HCT116 (cell line): ENCODE measurements at regions not wholly inside any gene's neighbourhood (a gene's known extent, or its start where the extent isn't known, plus 50 kb on each side); places are given as distances from the start of the nearest gene placed in this dataset.

Source experiments
- ATAC-seq: fragments of 200-7000 bp; cut with Tn5 transposase; 2 replicates; pipeline ENCODE4 v1.9.1; 2020; ENCODE audit warnings: mild to moderate bottlenecking, moderate library complexity
- BruUV-seq: library from RNA; stranded (reverse); fragments of 400-500 nt; replicated peaks from 2 replicates; lab custom pipeline; 2021; lab: Mats Ljungman, UMichigan
- CTCF ChIA-PET: fragments of 300-600 bp; sonication (Branson Sonifier 250); formaldehyde crosslinking; loops from one replicate; lab custom pipeline; 2021; ENCODE audit warnings: antibody characterized with exemption; lab: Charles Lee
- POLR2A ChIA-PET: fragments of 300-600, 350-600 bp; sonication (Branson Sonifier 250); formaldehyde crosslinking; loops from one replicate; lab custom pipeline; 2021; ENCODE audit warnings: antibody characterized with exemption; lab: Charles Lee
- RAD21 ChIA-PET, 2 experiments: fragments of 300-600 bp; sonication (Branson Sonifier 250); formaldehyde crosslinking; loops; one replicate each; lab custom pipeline; 2023; ENCODE audit warnings: low total read pairs in 2 of 2; ENCODE audit not compliant: uncharacterized antibody in 2 of 2, unreplicated experiment in 2 of 2, low non-redundant PET in 1 of 2; lab: Charles Lee
- DNase-seq: peaks from one replicate; pipeline ENCODE4 v3.0.0-alpha.2; 2010; ENCODE audit warnings: low read depth, low spot score
- H2AFZ ChIP-seq: fragments of 200-600 bp; shearing (Covaris generic), sonication (generic); 2 replicates; pipeline ENCODE4 v1.6.1; 2017; ENCODE audit warnings: low read depth, mixed run types, mixed read lengths, antibody characterized with exemption, low read length; ENCODE audit not compliant: poor library complexity, severe bottlenecking
- H3K27ac ChIP-seq: 2 replicates; pipeline ENCODE4 v1.5.1; 2012; ENCODE audit warnings: low read depth, low read length
- H3K27me3 ChIP-seq: fragments of 200-600 bp; sonication (generic); 2 replicates; pipeline ENCODE4 v1.6.1; 2016; ENCODE audit warnings: mixed run types, low read length, mixed read lengths; ENCODE audit not compliant: insufficient read depth
- H3K36me3 ChIP-seq, 2 experiments: fragments of 200-500 bp in 1 of 2; fragments of 200-600 bp in 1 of 2; sonication (Bioruptor generic) in 1 of 2; sonication (generic) in 1 of 2; 2 replicates each; pipeline versions ENCODE4 v1.5.1 to v1.6.1; 2014 to 2016; ENCODE audit warnings: low read length in 2 of 2, inconsistent platforms in 1 of 2, mixed read lengths in 1 of 2, mixed run types in 1 of 2; ENCODE audit not compliant: insufficient read depth in 2 of 2, control insufficient read depth in 1 of 2
- H3K4me1 ChIP-seq, 2 experiments: fragments of 200-600 bp in 1 of 2; sonication (generic) in 1 of 2; 2 replicates each; pipeline versions ENCODE4 v1.5.1 to v1.6.1; 2012 to 2017; ENCODE audit warnings: low read length in 2 of 2, inconsistent platforms in 1 of 2, mild to moderate bottlenecking in 1 of 2, mixed read lengths in 1 of 2, mixed run types in 1 of 2, moderate library complexity in 1 of 2; ENCODE audit not compliant: insufficient read depth in 2 of 2, control insufficient read depth in 1 of 2
- H3K4me2 ChIP-seq: fragments of 200-600 bp; sonication (generic); 2 replicates; pipeline ENCODE4 v1.6.1; 2017; ENCODE audit warnings: mixed run types, low read length, mixed read lengths
- H3K4me3 ChIP-seq, 2 experiments: fragments of 200-600 bp in 1 of 2; sonication (generic) in 1 of 2; replicated peaks in 1 of 2; 2 replicates each; pipeline ENCODE4 v1.5.1; 2011 to 2016; ENCODE audit warnings: low read length in 2 of 2, control low read depth in 1 of 2, low read depth in 1 of 2, mild to moderate bottlenecking in 1 of 2, mixed read lengths in 1 of 2, mixed run types in 1 of 2
- H3K79me2 ChIP-seq: fragments of 200-600 bp; sonication (generic); 2 replicates; pipeline ENCODE4 v1.6.1; 2017; ENCODE audit warnings: mild to moderate bottlenecking, mixed run types, low read length, moderate library complexity, mixed read lengths; ENCODE audit not compliant: insufficient read depth
- H3K9ac ChIP-seq: fragments of 200-600 bp; sonication (generic); 2 replicates; pipeline ENCODE4 v1.6.1; 2016; ENCODE audit warnings: low read length, mixed read lengths
- H3K9me2 ChIP-seq: fragments of 200-600 bp; sonication (generic), shearing (Covaris generic); 2 replicates; pipeline ENCODE4 v1.6.1; 2017; ENCODE audit warnings: mixed run types, mild to moderate bottlenecking, moderate library complexity; ENCODE audit not compliant: insufficient read depth
- H3K9me3 ChIP-seq, 2 experiments: fragments of 200-500 bp in 1 of 2; fragments of 200-600 bp in 1 of 2; sonication (Bioruptor generic) in 1 of 2; sonication (generic) in 1 of 2; 2 replicates each; pipeline ENCODE4 v1.6.1; 2014 to 2017; ENCODE audit warnings: low read length in 2 of 2, mixed read lengths in 2 of 2, inconsistent platforms in 1 of 2, low read depth in 1 of 2, mild to moderate bottlenecking in 1 of 2, mixed run types in 1 of 2, moderate library complexity in 1 of 2; ENCODE audit not compliant: control insufficient read depth in 1 of 2, insufficient read depth in 1 of 2
- H4K20me1 ChIP-seq: fragments of 200-600 bp; sonication (generic), shearing (Covaris generic); 2 replicates; pipeline ENCODE4 v1.6.1; 2017; ENCODE audit warnings: mixed run types, mild to moderate bottlenecking, moderate library complexity; ENCODE audit not compliant: insufficient read depth
- ATF3 ChIP-seq: IDR thresholded peaks from 2 replicates; pipeline ENCODE4 v1.6.1; 2012
- EGR1 ChIP-seq: IDR thresholded peaks from 2 replicates; pipeline ENCODE4 v1.6.1; 2012; ENCODE audit warnings: low read depth
- ELF1 ChIP-seq: IDR thresholded peaks from 2 replicates; pipeline ENCODE4 v1.6.1; 2012; ENCODE audit warnings: low read depth, borderline replicate concordance
- EZH2 ChIP-seq: fragments of 200-600 bp; sonication (generic); IDR thresholded peaks from 2 replicates; pipeline ENCODE4 v1.6.1; 2017; ENCODE audit warnings: antibody characterized with exemption, mixed run types
- FOSL1 ChIP-seq: IDR thresholded peaks from 2 replicates; pipeline ENCODE4 v1.6.1; 2012; ENCODE audit warnings: low read depth
- JUND ChIP-seq: IDR thresholded peaks from 2 replicates; pipeline ENCODE4 v1.6.1; 2012
- SIN3A ChIP-seq: IDR thresholded peaks from 2 replicates; pipeline ENCODE4 v1.6.1; 2012; ENCODE audit warnings: low read depth
- SP1 ChIP-seq: IDR thresholded peaks from 2 replicates; pipeline ENCODE4 v1.6.1; 2012; ENCODE audit warnings: low read depth
- SRF ChIP-seq: IDR thresholded peaks from 2 replicates; pipeline ENCODE4 v1.6.1; 2012; ENCODE audit warnings: low read depth
- TCF7L2 ChIP-seq: IDR thresholded peaks from 2 replicates; pipeline ENCODE4 v1.7.0; 2011; ENCODE audit warnings: borderline replicate concordance, inconsistent platforms; ENCODE audit not compliant: insufficient read depth, insufficient read length; ENCODE audit errors: extremely low read depth
- YY1 ChIP-seq: IDR thresholded peaks from 2 replicates; pipeline ENCODE4 v1.6.1; 2011; ENCODE audit warnings: low read length, low read depth, moderate library complexity, mild to moderate bottlenecking; ENCODE audit not compliant: insufficient replicate concordance; ENCODE audit errors: extremely low read depth
- ZNF274 ChIP-seq: fragments of 200-500 bp; sonication (Bioruptor generic); IDR thresholded peaks from 2 replicates; pipeline ENCODE4 v1.6.1; 2014; ENCODE audit warnings: mild to moderate bottlenecking, low read depth, low read length, inconsistent platforms
- intact Hi-C: fragments of 100-400 bp; cut with micrococcal nuclease; formaldehyde crosslinking; loops from 2 replicates; pipeline ENCODE4 v1.10.0; 2022
- TF ChIP-seq, protein P1 (sequence below): IDR thresholded peaks from 2 replicates; pipeline ENCODE4 v1.6.1; 2011; ENCODE audit warnings: mild to moderate bottlenecking, low read length, moderate library complexity; ENCODE audit not compliant: insufficient replicate concordance; ENCODE audit errors: extremely low read depth
- TF ChIP-seq, protein P2 (sequence below): IDR thresholded peaks from 2 replicates; pipeline ENCODE4 v1.6.1; 2012
- TF ChIP-seq, protein P3 (sequence below): IDR thresholded peaks from 2 replicates; pipeline ENCODE4 v1.6.1; 2012; ENCODE audit warnings: low read depth

- H4K20me1 ChIP-seq, result no peaks in the 10 kb centered on the region
- H2AFZ ChIP-seq, result no peak overlapping the region
- ATAC-seq (no peak), DNase-seq (no peak)
- peaks cover 0 to 23% of the 10 kb centered on the region in 2 experiments; a peak in 2 of 4 replicates for H3K9me3 ChIP-seq
- H3K9ac ChIP-seq, result no peak overlapping the region
- intact Hi-C loops, result no loop called here
- H3K4me1 ChIP-seq, result no peaks in the 10 kb centered on the region
- ChIA-PET POLR2A (no interaction called here), CTCF (no interaction called here), RAD21 (no interaction called here)
- no peak overlapping the region for H3K4me2 ChIP-seq
- no peaks in the 10 kb centered on the region for H3K36me3 ChIP-seq
- no peaks in the 10 kb centered on the region for H3K9me2 ChIP-seq
- no peaks in the 10 kb centered on the region for H3K79me2 ChIP-seq
- H3K4me3 ChIP-seq, result no peak overlapping the region
- H3K27me3 ChIP-seq, result no peaks in the 10 kb centered on the region
- no TSS peak for BruUV-seq
- H3K27ac ChIP-seq, result no peak overlapping the region
- TF ChIP-seq SP1 (no peak), EGR1 (no peak), SIN3A (no peak), ATF3 (no peak), FOSL1 (no peak), JUND (no peak), YY1 (no peak), ELF1 (no peak), EZH2 (no peak), TCF7L2 (no peak), ZNF274 (no peak), SRF (no peak)
- TF ChIP-seq, protein P1, sequence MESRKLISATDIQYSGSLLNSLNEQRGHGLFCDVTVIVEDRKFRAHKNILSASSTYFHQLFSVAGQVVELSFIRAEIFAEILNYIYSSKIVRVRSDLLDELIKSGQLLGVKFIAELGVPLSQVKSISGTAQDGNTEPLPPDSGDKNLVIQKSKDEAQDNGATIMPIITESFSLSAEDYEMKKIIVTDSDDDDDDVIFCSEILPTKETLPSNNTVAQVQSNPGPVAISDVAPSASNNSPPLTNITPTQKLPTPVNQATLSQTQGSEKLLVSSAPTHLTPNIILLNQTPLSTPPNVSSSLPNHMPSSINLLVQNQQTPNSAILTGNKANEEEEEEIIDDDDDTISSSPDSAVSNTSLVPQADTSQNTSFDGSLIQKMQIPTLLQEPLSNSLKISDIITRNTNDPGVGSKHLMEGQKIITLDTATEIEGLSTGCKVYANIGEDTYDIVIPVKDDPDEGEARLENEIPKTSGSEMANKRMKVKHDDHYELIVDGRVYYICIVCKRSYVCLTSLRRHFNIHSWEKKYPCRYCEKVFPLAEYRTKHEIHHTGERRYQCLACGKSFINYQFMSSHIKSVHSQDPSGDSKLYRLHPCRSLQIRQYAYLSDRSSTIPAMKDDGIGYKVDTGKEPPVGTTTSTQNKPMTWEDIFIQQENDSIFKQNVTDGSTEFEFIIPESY, result no peak
- TF ChIP-seq, protein P2, sequence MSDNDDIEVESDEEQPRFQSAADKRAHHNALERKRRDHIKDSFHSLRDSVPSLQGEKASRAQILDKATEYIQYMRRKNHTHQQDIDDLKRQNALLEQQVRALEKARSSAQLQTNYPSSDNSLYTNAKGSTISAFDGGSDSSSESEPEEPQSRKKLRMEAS, result no peak
- TF ChIP-seq, protein P3, sequence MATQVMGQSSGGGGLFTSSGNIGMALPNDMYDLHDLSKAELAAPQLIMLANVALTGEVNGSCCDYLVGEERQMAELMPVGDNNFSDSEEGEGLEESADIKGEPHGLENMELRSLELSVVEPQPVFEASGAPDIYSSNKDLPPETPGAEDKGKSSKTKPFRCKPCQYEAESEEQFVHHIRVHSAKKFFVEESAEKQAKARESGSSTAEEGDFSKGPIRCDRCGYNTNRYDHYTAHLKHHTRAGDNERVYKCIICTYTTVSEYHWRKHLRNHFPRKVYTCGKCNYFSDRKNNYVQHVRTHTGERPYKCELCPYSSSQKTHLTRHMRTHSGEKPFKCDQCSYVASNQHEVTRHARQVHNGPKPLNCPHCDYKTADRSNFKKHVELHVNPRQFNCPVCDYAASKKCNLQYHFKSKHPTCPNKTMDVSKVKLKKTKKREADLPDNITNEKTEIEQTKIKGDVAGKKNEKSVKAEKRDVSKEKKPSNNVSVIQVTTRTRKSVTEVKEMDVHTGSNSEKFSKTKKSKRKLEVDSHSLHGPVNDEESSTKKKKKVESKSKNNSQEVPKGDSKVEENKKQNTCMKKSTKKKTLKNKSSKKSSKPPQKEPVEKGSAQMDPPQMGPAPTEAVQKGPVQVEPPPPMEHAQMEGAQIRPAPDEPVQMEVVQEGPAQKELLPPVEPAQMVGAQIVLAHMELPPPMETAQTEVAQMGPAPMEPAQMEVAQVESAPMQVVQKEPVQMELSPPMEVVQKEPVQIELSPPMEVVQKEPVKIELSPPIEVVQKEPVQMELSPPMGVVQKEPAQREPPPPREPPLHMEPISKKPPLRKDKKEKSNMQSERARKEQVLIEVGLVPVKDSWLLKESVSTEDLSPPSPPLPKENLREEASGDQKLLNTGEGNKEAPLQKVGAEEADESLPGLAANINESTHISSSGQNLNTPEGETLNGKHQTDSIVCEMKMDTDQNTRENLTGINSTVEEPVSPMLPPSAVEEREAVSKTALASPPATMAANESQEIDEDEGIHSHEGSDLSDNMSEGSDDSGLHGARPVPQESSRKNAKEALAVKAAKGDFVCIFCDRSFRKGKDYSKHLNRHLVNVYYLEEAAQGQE, result no peak
These were observed 242.1 kb upstream of the PRMT6 start for GRCh38 chr1:106814418-106814817.
